ENCODE measurements at regions not wholly inside any gene's neighbourhood (a gene's known extent, or its start where the extent isn't known, plus 50 kb on each side); places are given as distances from the start of the nearest gene placed in this dataset.
"Not testable (repeated sequence)": the region's sequence is repeated elsewhere in the genome, so short reads cannot be mapped to it uniquely, and the experiment has no call there.

DNA sequence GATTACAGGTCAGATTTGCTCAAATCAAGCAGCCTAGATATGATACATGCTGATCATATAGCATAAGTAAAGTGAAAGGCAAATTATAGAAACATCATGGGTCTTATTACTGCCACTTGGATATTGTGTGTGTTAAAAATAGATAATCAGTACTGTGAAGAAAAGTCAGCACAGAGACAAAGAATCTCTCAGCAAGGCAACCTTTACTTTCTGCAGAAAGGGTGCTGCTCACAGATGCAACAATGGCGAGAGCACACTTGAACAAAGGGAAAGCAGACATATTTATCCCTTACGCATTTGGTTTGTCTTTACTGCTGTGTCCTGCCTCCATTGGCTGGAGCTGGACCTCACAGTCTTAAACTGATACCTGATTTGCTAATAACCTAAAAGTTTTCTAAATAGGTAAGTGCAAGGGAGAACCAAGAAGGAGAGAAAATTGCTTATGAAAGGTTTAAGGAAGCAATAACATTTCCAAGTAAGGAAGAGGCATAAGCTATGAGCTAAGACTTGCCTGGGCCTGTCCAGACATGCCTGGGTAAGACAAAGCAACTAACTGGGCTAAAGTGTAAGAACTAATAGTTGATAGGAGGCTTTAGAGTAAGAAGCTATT, 1310.8 kb upstream of the LRRTM3 start:
- DNase-seq (ENCODE audit: low read depth in 2 of 2) = no peak

DNA sequence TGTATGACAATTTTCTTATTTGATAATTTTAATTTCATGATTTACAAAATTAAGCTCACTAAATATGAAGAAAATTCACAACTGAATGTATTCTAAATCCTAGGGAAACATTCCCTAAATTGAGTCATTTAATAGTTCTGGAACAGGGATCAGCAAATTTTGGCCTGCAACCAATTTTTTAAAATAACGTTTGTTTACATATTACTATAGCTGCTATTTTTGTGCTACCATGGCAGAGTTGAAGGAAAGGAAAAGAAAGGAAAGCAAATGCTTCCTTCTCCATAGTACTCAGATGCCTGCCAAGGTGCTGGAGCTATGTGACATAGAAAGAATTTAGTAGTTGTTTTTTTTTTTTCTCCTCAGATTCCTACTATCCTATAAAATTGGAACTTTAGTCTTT, 1307.7 kb upstream of the LRRTM3 start:
- DNase-seq (ENCODE audit: low read depth in 2 of 2) = peak in 1 of 2 experiments; percentile 10

DNA sequence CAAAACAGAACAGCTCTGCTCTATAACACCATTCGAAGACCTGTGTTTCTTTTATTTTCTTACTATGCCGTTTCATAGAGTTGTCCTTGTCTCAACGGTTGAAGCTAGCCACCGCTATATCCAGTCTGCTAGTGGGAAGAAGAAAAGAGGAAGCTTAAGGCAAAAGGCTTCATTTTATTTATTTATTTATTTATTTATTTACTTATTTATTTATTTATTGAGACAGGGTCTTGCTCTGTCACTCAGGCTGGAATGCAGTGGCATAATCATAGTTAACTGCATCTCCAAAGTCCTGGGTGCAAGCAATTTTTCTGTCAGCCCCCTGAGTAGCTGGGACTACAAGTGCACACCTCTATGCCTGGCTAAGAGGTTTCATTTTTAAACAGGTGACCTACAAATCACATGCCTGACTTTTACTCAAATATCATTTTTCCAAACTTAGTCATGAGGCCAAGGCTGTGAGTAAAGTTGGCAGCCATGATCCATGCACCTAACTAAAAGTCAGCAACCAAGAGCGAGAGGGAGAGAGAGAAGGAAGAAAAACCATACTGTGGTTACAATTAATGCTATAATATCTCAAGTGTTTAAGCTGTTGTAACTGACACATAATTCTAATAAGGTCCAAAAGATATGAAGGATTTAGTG, 1305.3 kb upstream of the LRRTM3 start:
- DNase-seq (ENCODE audit: low read depth in 2 of 2) = no peak

DNA sequence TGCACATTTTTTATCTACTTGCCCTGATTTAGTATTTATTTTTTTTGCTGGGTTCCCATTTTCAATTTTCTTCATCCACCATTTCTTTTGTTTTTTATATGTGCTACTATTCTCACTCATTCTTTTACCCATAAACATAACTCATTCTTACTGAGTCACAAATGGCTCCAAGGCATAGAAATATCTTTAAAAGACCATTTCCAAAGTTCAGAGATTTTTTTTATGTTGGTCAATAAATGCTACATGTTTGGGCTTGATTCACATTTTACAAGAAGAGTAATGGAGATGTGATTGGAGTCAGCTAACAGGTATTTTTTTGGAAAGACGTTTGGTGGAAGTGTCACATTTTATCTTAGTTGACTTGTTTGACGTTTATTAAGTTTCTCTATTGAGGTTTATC, 1303.2 kb upstream of the LRRTM3 start:
- DNase-seq (ENCODE audit: low read depth in 2 of 2) = no peak

DNA sequence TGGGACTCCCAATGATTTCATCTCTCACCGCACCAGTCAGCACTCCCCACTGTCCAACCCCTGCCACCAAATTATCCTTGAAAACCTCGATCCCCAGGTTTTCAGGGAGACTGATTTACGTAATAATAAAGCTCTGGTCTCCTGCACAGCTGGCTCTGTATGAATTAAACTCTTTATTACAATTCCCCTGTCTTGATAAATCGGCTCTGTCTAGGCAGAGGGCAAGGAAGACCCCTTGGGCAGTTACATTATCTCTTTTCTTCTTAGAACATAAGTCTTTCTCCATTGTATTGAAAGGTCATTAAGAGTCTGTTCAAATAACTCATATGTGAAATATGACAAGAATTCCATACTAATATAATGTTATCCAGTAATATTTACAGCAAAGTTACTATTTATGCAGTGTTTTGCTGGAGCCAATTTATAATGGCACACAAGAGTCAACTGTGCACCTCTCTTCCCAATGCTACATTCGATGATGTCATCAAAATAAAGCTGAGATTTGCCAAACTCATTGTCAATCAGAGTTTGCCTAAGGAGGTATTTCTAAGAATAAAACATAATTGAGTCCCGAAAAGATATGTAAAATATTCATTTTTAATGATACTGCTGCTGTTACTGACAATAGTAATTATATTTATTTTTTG, 1297.2 kb upstream of the LRRTM3 start:
- no peak for DNase-seq (ENCODE audit: low read depth in 2 of 2)

DNA sequence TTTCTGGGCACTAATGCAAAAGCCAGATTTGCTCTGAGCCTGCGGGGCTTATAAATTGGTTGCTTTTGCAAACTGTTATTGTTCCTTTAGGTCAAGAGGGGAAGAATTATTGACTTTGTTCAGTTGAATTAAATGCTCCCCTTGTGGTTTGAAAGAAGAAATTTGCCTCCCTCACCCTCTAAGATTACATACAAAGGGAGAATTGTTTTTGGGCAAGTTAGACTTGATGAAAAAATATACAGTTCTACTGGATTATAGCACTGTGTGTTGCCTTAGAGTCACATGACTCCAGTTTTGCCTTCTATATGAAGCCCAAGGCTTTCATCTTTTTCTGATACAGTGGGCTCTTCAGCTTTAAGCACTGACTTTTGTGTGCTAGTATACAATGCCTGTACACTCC, 1265.8 kb upstream of the LRRTM3 start:
- DNase-seq (ENCODE audit: low read depth in 2 of 2) = no peak

DNA sequence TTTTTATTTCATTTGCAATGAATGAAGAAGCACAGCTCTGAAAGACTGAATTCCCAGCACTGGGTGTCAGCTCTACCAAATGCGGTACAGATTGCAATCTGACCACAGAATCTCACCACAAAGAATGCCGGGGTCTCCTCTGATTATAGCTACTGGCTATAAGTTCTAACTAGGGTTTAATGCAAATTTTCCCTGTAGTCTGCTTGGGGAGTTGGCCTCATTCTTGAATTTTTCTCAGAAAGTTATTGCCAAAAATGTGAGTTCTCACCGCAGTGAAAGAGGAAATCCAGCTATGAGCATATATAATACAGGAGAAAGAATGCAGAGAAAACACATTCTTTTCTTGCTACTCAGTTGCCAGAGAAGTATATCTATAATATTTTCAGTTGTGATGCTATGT, 1255.7 kb upstream of the LRRTM3 start:
- peak; percentile 95 to 97 for DNase-seq (ENCODE audit: low read depth in 2 of 2)

DNA sequence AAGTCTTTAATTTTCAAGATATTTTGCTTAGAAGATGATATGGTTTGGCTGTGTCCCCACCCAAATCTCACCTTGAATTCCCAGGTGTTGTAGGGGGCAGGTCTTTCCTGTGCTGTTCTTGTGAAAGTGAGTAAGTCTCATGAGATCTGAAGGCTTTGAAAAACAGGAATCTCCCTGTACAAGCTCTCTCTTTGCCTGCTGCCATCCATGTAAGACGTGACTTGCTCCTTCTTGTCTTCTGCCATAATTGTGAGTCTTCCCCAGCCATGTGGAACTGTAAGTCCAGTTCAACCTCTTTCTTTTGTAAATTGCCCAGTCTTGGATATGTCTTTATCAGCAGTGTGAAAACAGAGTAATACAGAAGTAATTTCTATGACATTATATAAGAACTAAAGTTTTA, 1255.2 kb upstream of the LRRTM3 start:
- DNase-seq (ENCODE audit: low read depth in 2 of 2) = not testable (repeated sequence)

DNA sequence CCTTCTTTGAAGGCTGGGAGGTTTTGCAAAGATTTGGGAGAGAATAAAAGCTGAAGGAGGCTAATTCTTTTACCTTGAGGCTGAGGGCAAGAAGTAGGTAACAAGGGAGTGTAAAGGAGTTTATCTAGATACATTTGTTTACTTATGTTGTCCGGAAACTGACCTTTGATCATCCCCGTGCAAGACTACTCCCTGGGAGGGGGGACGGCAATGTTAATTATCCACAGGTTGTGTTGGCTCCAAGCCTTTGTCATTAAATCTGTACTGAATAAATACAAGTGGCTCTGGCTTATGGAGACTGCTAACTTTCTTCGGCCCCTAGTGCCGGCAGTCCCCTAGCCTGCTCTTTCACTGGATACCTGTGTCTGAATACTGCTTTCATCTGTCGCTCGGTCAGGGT, 1250.6 kb upstream of the LRRTM3 start:
- no peak for DNase-seq (ENCODE audit: low read depth in 2 of 2)

DNA sequence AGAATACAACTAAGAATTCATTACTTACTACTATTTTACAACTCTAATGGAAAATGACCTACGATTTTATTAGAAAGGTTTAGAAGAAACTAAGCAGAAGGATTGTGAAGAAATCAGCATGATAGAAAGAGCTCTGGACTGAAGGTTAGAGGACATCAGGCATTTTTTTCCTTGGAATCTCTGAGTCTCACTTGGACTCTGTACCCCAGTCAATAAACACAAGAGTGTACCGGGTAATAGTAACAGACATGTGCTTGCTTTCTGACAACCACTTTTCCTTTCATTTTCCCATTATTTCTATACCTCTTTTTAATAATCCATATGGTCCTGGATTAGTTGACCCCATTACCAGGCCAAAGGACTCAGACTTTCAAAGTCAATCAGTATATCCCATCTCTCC, 1240.9 kb upstream of the LRRTM3 start:
- no peak for DNase-seq (ENCODE audit: low read depth in 2 of 2)

DNA sequence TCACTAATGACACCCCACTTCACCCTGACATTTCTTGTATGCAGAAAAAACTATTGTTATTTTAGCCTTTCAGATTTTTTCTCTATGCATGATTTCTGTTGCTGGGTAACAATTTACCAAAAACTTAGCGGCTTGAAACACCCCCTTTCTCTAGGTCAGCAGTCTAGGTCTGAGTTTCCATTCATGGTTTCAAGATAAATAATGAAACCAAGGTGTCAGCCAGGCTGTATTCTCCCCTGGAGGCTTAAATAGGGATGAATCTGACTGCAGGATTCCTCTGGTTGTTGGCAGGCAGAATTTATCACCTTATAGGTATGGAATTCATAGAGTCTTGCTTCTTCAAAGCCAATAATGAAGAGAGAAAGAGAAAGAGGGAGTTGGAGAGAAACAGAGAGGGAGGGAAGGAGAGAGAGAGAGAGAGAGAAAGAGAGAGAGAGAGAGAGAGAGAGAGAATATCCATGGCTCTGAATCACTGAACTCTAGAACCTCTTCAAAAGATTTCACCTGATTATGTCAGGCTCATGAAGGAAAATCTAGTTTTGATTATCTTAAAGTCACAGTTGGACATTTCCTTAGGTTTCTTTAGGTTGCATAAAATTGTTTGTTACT, 1224.6 kb upstream of the LRRTM3 start:
- DNase-seq (ENCODE audit: low read depth in 2 of 2) = no peak

DNA sequence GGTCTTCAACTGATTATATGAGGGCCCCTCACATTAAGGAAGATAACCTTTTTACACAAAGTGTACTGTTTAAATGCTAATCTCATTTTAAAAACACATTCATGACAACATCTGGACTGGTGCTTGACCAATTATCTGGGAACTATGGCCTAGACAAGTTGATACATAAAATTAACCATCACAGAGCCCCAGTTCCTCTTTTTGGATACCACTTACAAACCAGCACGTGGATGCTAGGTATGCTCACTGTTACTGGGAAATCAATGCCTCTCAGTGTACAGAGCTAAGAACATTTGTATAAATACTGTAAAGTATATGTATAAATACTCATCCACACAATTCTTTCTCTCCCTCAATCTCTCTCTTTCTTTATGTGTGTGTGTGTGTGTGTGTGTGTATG, 1217.8 kb upstream of the LRRTM3 start:
- DNase-seq (ENCODE audit: low read depth in 2 of 2) = no peak

DNA sequence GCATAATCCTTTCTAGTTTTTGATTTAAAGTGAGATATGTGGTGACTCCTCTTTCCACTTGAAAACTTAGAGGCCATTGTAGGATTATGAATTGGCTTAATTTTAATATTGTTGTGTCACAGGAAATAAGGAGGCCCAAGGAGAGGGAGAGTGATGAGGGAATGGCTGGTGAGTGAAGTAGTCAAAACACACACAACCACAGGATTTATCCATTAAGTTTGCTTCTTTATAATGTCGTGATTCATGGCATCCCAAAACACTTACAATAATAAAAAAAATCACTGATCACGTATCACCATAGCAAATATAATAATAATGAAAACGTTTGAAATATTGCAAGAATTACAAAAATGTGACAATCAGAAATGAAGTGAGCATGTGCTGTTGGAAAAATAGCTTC, 1215.5 kb upstream of the LRRTM3 start:
- no peak for DNase-seq (ENCODE audit: low read depth in 2 of 2)

DNA sequence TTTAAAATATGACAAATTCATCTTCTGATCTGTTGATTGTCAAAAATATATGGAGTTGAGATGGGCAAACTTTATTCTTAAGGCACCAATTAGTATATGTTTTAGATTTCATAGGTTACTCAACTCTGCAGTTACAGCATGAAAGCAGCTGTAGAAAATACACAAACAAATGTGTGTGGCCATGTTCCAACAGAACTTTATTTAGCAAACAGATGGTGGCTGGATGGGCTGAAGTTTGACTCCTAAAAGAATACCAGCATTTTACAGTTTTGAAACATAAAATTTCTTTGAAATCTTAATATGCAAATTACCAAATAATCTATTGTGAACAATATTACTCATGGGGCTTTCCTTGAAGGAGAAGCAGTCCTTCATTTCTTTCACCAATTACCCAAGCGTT, 1206.0 kb upstream of the LRRTM3 start:
- no peak for DNase-seq (ENCODE audit: low read depth in 2 of 2)

DNA sequence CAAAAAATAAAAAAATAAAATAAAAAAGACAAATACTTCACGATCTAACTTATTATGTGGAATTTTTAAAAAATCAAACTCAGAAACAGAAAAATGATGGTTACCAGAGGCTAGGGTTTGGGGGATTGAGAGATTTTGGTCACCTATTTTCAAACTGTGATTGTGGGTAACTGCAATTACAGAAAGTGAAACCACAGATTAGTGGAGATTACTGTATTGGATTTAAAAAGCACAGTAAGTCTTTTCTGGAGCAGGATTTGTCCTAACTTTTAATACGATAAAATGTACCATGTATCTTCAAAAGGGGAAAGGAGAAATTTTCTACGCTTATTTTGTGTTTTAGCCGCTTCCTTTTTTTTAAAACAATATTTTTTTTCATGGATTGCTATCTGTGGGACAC, 1204.9 kb upstream of the LRRTM3 start:
- no peak for DNase-seq (ENCODE audit: low read depth in 2 of 2)

DNA sequence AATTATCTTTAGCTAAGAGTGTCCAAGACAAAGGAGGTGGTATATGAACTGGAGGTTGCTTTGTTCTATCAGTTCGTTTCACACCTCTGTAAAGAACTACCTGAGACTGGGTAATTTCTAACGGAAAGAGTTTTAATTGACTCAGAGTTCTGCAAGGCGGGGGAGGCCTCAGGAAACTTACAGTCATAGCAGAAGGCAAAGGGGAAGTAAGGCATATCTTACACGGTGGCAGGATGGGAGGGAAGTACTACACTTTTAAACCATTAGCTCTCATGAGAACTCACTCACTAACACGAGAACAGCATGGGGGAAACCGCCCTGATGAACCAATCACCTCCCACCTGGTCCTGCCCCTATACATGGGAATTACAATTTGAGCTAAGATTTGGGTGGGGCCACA, 1202.3 kb upstream of the LRRTM3 start:
- DNase-seq (ENCODE audit: low read depth in 2 of 2) = no peak

DNA sequence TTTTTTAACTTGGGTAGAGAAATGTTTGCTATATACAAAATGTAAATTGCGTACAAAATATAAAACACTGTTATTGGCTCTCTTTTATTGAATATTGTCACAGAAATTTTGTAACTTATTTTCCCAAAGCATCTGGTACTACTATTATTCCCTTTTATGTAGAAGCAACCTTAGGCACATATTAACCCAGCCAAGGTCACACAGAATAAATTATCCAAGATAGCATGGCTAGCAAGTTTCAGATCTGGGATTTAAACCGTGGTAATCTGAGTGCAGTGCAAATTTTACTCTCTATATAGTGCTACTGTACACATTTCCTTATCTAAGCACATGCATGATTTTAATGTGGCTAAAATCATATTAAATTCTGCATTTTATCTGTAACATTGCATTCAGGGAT, 1190.5 kb upstream of the LRRTM3 start:
- no peak for DNase-seq (ENCODE audit: low read depth in 2 of 2)

DNA sequence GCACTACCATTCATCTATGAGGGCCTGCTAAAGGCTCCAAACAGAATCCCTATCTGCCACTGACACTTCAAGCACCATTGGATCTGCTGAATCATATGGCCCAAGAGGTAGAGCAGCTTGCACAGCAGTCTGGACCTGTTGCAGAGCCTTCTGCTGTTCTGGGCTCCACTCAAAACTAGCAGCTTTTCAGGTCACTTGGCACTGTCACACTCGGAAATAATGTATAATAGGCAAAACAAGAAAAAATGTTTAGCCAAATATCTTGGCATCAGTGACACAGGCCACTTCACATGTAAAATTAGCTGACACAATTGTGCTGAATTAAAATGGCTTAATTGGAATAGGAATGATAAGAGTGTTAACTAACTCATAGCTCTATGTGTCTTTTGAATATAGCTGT, 1182.9 kb upstream of the LRRTM3 start:
- DNase-seq (ENCODE audit: low read depth in 2 of 2) = no peak

DNA sequence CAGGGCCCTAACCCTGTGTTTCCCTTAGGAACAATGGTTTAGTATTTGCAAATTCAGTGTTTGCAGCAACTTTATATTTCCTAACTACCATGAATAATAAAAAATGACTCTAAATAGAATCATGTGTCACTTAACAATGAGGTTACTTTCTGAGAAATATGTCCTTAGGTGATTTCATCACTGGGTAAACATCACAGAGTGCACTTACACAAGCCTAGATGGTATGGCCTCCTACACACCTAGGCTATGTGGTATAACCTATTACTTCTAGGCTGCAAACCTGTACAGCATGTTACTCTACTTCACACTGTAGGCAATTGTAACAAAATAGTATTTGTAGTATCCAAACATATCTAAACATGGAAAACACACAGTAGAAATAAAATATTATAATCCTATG, 1174.6 kb upstream of the LRRTM3 start:
- DNase-seq (ENCODE audit: low read depth in 2 of 2) = no peak

DNA sequence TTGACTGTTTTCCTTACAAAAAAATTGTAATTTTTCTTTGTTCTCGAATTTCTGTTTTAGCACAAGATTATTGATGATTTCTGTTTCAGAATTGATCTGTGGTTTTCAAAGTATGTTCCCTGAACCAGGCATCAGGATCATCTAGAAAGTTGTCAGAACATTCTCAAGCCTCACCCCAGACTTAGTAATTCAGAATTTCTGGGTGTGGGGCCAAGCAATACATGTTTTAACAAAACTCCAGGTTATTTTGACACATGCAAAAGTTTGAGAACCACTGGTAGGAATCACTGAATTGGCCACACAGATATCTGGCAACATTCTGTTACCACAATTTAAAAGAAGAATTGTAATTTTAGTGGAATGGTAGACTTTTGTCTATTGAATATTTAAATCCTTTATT, 1173.9 kb upstream of the LRRTM3 start:
- no peak for DNase-seq (ENCODE audit: low read depth in 2 of 2)

DNA sequence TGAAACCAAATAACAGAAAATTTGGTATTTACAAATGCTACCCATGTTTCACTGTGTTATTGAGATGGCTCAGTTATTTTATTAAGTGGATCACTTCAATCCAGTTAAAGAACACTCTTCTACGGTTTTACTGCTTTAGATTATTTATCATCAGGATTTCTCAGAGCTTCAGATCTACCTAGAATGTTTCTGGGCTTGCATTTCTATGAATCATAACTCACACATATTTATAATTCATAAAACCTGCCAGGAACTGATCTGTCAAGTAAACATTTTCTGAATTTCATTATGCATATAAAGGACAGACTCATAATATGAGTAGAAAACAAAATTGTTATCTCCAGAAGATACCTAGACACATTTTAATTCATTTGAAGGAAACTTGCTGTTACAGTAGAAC, 1172.3 kb upstream of the LRRTM3 start:
- DNase-seq (ENCODE audit: low read depth in 2 of 2) = no peak

DNA sequence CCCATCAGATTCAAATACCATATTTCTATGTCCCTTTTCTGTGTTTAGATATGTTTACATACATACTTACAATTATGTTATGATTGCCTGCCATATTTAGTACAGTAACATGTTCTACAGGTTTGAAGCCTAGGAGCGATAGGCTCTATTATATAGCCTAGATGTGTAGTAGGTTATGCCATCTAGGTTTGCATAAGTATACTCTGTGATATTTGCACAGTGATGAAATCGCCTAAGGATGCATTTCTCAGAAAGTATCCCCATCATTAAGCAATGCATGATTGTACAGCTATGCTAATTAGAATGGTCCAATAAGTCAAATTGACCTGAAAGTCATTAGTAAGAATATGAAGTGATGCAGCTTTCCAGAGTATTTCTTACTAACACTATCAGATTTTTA, 1171.7 kb upstream of the LRRTM3 start:
- DNase-seq (ENCODE audit: low read depth in 2 of 2) = no peak

DNA sequence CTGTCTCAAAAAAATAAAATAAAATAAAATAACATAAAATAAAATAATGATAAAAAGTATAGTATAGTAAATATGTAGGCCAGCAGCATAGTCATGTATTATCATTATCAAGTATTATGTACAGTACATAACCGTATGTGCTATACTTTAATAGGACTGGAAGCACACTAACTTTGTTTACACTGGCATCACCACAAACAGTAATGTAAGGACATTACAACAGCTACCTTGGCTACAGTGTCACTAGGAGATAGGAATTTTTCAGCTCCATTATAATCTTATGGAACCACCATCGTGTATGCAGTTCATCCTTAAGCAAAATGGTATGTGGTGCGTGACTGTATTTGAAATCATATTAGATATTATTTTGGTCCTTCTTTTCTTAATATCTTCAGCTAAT, 1163.5 kb upstream of the LRRTM3 start:
- no peak for DNase-seq (ENCODE audit: low read depth in 2 of 2)
